ENCODE measurements at regions not wholly inside any gene's neighbourhood (a gene's known extent, or its start where the extent isn't known, plus 50 kb on each side); places are given as distances from the start of the nearest gene placed in this dataset.

- DNase-seq (no peak), ATAC-seq (no peak)
- TF ChIP-seq CTCF (IDR thresholded peaks at IDR 0.05): no peak
- Histone ChIP-seq H3K27me3 (ENCODE audit: control insufficient read depth, insufficient read depth, low read length) (no peaks in the 10 kb centered on the region), H3K36me3 (ENCODE audit: control insufficient read depth, insufficient read depth, low read length) (no peaks in the 10 kb centered on the region), H3K4me3 (ENCODE audit: low read length) (no peak overlapping the region), H3K9me3 (ENCODE audit: control insufficient read depth, insufficient read depth, low read length) (no peaks in the 10 kb centered on the region), H3K27ac (ENCODE audit: low read length) (no peak overlapping the region), H3K4me1 (ENCODE audit: control insufficient read depth, insufficient read depth, low read length) (no peaks in the 10 kb centered on the region)
- Mint-ChIP-seq H3K27me3 (ENCODE audit: low read depth in 2 of 2) (peaks cover 0 to 3% of the 10 kb centered on the region in 2 donors), H3K4me3 (no peak overlapping the region), H3K9me3 (peaks cover 0 to 3% of the 10 kb centered on the region in 2 donors), H3K36me3 (no peaks in the 10 kb centered on the region), H3K27ac (no peak overlapping the region), H3K4me1 (no peaks in the 10 kb centered on the region)
- 57% methylated on average over 1 of the region's 4 CpGs for WGBS (ENCODE audit: insufficient coverage)
- intact Hi-C loops (cut with micrococcal nuclease): no loop called here
Observed at GRCh38 chr5:33336891-33337636, 103.7 kb upstream of the TARS1 start.

GRCh38 chr5:33337637-33337992 is 103.2 kb upstream of the TARS1 start:
- no peak for DNase-seq
- peaks cover 0 to 3% of the 10 kb centered on the region in 2 donors for H3K27me3 Mint-ChIP-seq (ENCODE audit: low read depth in 2 of 2)

GRCh38 chr5:33338336-33339110 is 102.2 kb upstream of the TARS1 start:
- Mint-ChIP-seq H3K4me1 (no peaks in the 10 kb centered on the region), H3K27me3 (ENCODE audit: low read depth in 2 of 2) (peaks cover 0 to 3% of the 10 kb centered on the region in 2 donors), H3K36me3 (no peaks in the 10 kb centered on the region), H3K27ac (no peak overlapping the region), H3K9me3 (peaks cover 0 to 3% of the 10 kb centered on the region in 2 donors), H3K4me3 (no peak overlapping the region)
- no peak for ATAC-seq
- Histone ChIP-seq H3K27ac (ENCODE audit: low read length) (no peak overlapping the region), H3K36me3 (ENCODE audit: control insufficient read depth, insufficient read depth, low read length) (no peaks in the 10 kb centered on the region), H3K27me3 (ENCODE audit: control insufficient read depth, insufficient read depth, low read length) (no peaks in the 10 kb centered on the region), H3K9me3 (ENCODE audit: control insufficient read depth, insufficient read depth, low read length) (no peaks in the 10 kb centered on the region), H3K4me1 (ENCODE audit: control insufficient read depth, insufficient read depth, low read length) (no peaks in the 10 kb centered on the region), H3K4me3 (ENCODE audit: low read length) (no peak overlapping the region)
- TF ChIP-seq CTCF (IDR thresholded peaks at IDR 0.05): no peak
- intact Hi-C loops (cut with micrococcal nuclease): no loop called here
- no peak for DNase-seq
- WGBS (ENCODE audit: insufficient coverage): 83% methylated on average over 4 of the region's 4 CpGs

More at GRCh38 chr5:33337637-33337992, 103.2 kb upstream of the TARS1 start:
- Mint-ChIP-seq H3K9me3 (peaks cover 0 to 3% of the 10 kb centered on the region in 2 donors), H3K4me3 (no peak overlapping the region), H3K27ac (no peak overlapping the region), H3K36me3 (no peaks in the 10 kb centered on the region), H3K4me1 (no peaks in the 10 kb centered on the region)
- H3K27me3 ChIP-seq (ENCODE audit: control insufficient read depth, insufficient read depth, low read length): no peaks in the 10 kb centered on the region
- H3K4me3 ChIP-seq (ENCODE audit: low read length): no peak overlapping the region
- no peaks in the 10 kb centered on the region for H3K9me3 ChIP-seq (ENCODE audit: control insufficient read depth, insufficient read depth, low read length)
- H3K36me3 ChIP-seq (ENCODE audit: control insufficient read depth, insufficient read depth, low read length): no peaks in the 10 kb centered on the region
- no peak overlapping the region for H3K27ac ChIP-seq (ENCODE audit: low read length)
- WGBS (ENCODE audit: insufficient coverage): 84% methylated on average over 2 of the region's 2 CpGs
- no peak for ATAC-seq
- intact Hi-C loops (cut with micrococcal nuclease): no loop called here
- TF ChIP-seq CTCF (IDR thresholded peaks at IDR 0.05): no peak
- no peaks in the 10 kb centered on the region for H3K4me1 ChIP-seq (ENCODE audit: control insufficient read depth, insufficient read depth, low read length)

All from natural killer cell (primary cell).